K562 (cell line): ENCODE measurements at regions not wholly inside any gene's neighbourhood (a gene's known extent, or its start where the extent isn't known, plus 50 kb on each side); places are given as distances from the start of the nearest gene placed in this dataset.

Experiments
- ATAC-seq: fragments of 200-7000 bp; cut with Tn5 transposase; 3 replicates; pipeline ENCODE4 v1.9.1; 2020; ENCODE audit warnings: moderate library complexity
- BruUV-seq: library from RNA; stranded (reverse); fragments of 400-500 nt; replicated peaks from 2 replicates; lab custom pipeline; 2021; lab: Mats Ljungman, UMichigan
- CTCF ChIA-PET: fragments of 300-600 bp; formaldehyde crosslinking; extraction: SDS; loops from one replicate; lab custom pipeline; 2021; ENCODE audit warnings: low intra/inter-chr PET ratio; lab: Yijun Ruan, JAX
- POLR2A ChIA-PET: fragments of 300-600, 350-650 bp; sonication (Branson Sonifier 250); formaldehyde crosslinking; extraction: SDS; loops from one replicate; lab custom pipeline; 2021; ENCODE audit warnings: antibody characterized with exemption, inconsistent platforms; lab: Yijun Ruan, JAX
- DNase-seq, 4 experiments: peaks; one replicate each; pipeline versions ENCODE4 v3.0.0 to v3.0.0-alpha.2; 2011 to 2018; ENCODE audit warnings: low spot score in 3 of 4, mixed read lengths in 3 of 4; ENCODE audit errors: extremely low read depth in 1 of 4
- FAIRE-seq: peaks from 2 replicates; lab custom pipeline; 2011; peaks lifted over from hg19 to GRCh38; lab: Jason Lieb, UNC
- H2AFZ ChIP-seq: 2 replicates; pipeline ENCODE4 v1.6.0; 2011; ENCODE audit warnings: low read depth, low read length, control low read depth, inconsistent platforms
- H3K27ac ChIP-seq: fragments of 200-600 bp; 3 replicates; pipeline ENCODE4 v1.8.0; 2011; ENCODE audit warnings: low read depth, mild to moderate bottlenecking, control low read depth, inconsistent platforms, low read length, moderate library complexity, mixed read lengths; ENCODE audit errors: extremely low read depth
- H3K27me3 ChIP-seq, 2 experiments: fragments of 300-600 bp in 1 of 2; 2 replicates in 1 of 2; 3 replicates in 1 of 2; pipeline versions ENCODE4 v1.6.0 to v1.8.0; 2011; ENCODE audit warnings: inconsistent platforms in 2 of 2, low read length in 2 of 2, mild to moderate bottlenecking in 1 of 2, mixed read lengths in 1 of 2, moderate library complexity in 1 of 2; ENCODE audit not compliant: control insufficient read depth in 2 of 2, insufficient read depth in 2 of 2
- H3K36me3 ChIP-seq: fragments of 300-600 bp; 3 replicates; pipeline ENCODE4 v1.8.0; 2011; ENCODE audit warnings: mild to moderate bottlenecking, low read length, inconsistent platforms; ENCODE audit not compliant: control insufficient read depth, insufficient read depth
- H3K4me1 ChIP-seq, 2 experiments: fragments of 200-600 bp in 1 of 2; replicated peaks in 1 of 2; 2 replicates in 1 of 2; 3 replicates in 1 of 2; pipeline versions ENCODE4 v1.5.1 to v1.8.0; 2011; ENCODE audit warnings: inconsistent platforms in 2 of 2, low read length in 2 of 2, mild to moderate bottlenecking in 1 of 2, mixed read lengths in 1 of 2, moderate library complexity in 1 of 2; ENCODE audit not compliant: control insufficient read depth in 2 of 2, insufficient read depth in 2 of 2
- H3K4me2 ChIP-seq: 2 replicates; pipeline ENCODE4 v1.6.1; 2011; ENCODE audit warnings: low read length, control low read depth, inconsistent platforms, mixed read lengths; ENCODE audit not compliant: insufficient read depth
- H3K4me3 ChIP-seq: fragments of 200-600 bp; sonication (generic), shearing (Covaris generic); 2 replicates; pipeline ENCODE4 v1.5.1; 2016; ENCODE audit warnings: control low read depth, inconsistent platforms
- H3K79me2 ChIP-seq: fragments of 200-600 bp; 3 replicates; pipeline ENCODE4 v1.8.0; 2011; ENCODE audit warnings: low read length, inconsistent platforms; ENCODE audit not compliant: control insufficient read depth, insufficient read depth
- H3K9ac ChIP-seq, 2 experiments: 2 replicates each; pipeline versions ENCODE4 v1.6.0 to v1.6.1; 2011; ENCODE audit warnings: low read depth in 2 of 2, low read length in 2 of 2, control low read depth in 1 of 2, inconsistent platforms in 1 of 2, mild to moderate bottlenecking in 1 of 2, mixed read lengths in 1 of 2; ENCODE audit not compliant: insufficient read depth in 1 of 2
- H3K9me1 ChIP-seq: one replicate; pipeline ENCODE4 v1.6.0; 2011; ENCODE audit warnings: inconsistent platforms, mild to moderate bottlenecking, low read length, moderate library complexity; ENCODE audit not compliant: control insufficient read depth, insufficient read depth
- H3K9me3 ChIP-seq: replicated peaks from 2 replicates; pipeline ENCODE4 v1.5.1; 2011; ENCODE audit warnings: low read depth, low read length, inconsistent platforms; ENCODE audit not compliant: control insufficient read depth, insufficient read depth
- H4K20me1 ChIP-seq: replicated peaks from 2 replicates; pipeline ENCODE4 v1.6.1; 2011; ENCODE audit warnings: low read length, inconsistent platforms, mixed read lengths; ENCODE audit not compliant: control insufficient read depth, insufficient read depth
- BDP1 ChIP-seq: IDR thresholded peaks from 3 replicates; pipeline ENCODE4 v1.6.1; 2011; ENCODE audit not compliant: insufficient read length, insufficient read depth
- CHCHD3 ChIP-seq: fragments of 250-450 bp; sonication (Bioruptor Pico); IDR thresholded peaks from 2 replicates; pipeline ENCODE4 v2.1.2; 2022; ENCODE audit warnings: mild to moderate bottlenecking
- JUND ChIP-seq, 2 experiments: IDR thresholded peaks; 2 replicates in 1 of 2; 3 replicates in 1 of 2; pipeline ENCODE4 v1.6.1; 2011; ENCODE audit warnings: borderline replicate concordance in 2 of 2, low read depth in 2 of 2, low read length in 2 of 2, improper control_type of control experiment in 1 of 2, missing biosample characterization in 1 of 2, missing genetic modification characterization in 1 of 2, missing genetic modification reagents in 1 of 2
- KAT2B ChIP-seq: IDR thresholded peaks from one replicate; pipeline ENCODE4 v1.6.1; 2012; ENCODE audit warnings: low read depth, mild to moderate bottlenecking, control low read depth, inconsistent platforms, low read length, moderate library complexity
- LEF1 ChIP-seq: fragments of 450-650 bp; IDR thresholded peaks from 2 replicates; pipeline ENCODE4 v1.6.1; 2016; ENCODE audit warnings: mild to moderate bottlenecking
- NCOA4 ChIP-seq: fragments of 450-650 bp; IDR thresholded peaks from 2 replicates; pipeline ENCODE4 v1.6.1; 2018; ENCODE audit warnings: mild to moderate bottlenecking; ENCODE audit not compliant: partially characterized antibody
- PCBP1 ChIP-seq: fragments of 200-400 bp; formaldehyde crosslinking; IDR thresholded peaks from 2 replicates; pipeline ENCODE4 v1.6.1; 2018; ENCODE audit warnings: mild to moderate bottlenecking, low read depth, low read length; ENCODE audit not compliant: poor library complexity, severe bottlenecking
- PHB2 ChIP-seq: fragments of 450-650 bp; IDR thresholded peaks from 2 replicates; pipeline ENCODE4 v1.6.1; 2017; ENCODE audit warnings: low read depth
- SAFB ChIP-seq: fragments of 200-400 bp; formaldehyde crosslinking; IDR thresholded peaks from 2 replicates; pipeline ENCODE4 v1.6.1; 2017; ENCODE audit warnings: low read depth, low read length, borderline replicate concordance
- ZC3H4 ChIP-seq: sonication (generic); formaldehyde crosslinking; IDR thresholded peaks from 2 replicates; pipeline ENCODE4 v1.9.0; 2021; ENCODE audit warnings: missing genetic modification reagents, borderline replicate concordance
- ZKSCAN3 ChIP-seq: fragments of 250-450 bp; sonication (Bioruptor Pico); IDR thresholded peaks from 2 replicates; pipeline ENCODE4 v1.4.0; 2020
- ZNF282 ChIP-seq: sonication (generic); formaldehyde crosslinking; IDR thresholded peaks from 2 replicates; pipeline ENCODE4 v1.8.1; 2023; ENCODE audit warnings: missing genetic modification reagents
- ZNF436 ChIP-seq: fragments of 250-450, 450-650 bp; sonication (Bioruptor Pico); formaldehyde crosslinking; IDR thresholded peaks from 2 replicates; pipeline ENCODE4 v1.7.0; 2020; ENCODE audit warnings: mild to moderate bottlenecking
- WGBS: fragments of 100-300 bp; shearing (Covaris generic); methylation state at CpG from one replicate; pipeline ENCODE4 v1.1.6; 2016; ENCODE audit warnings: low coverage, mixed read lengths; ENCODE audit not compliant: insufficient coverage; ENCODE audit errors: missing lambda C conversion rate; 5-methylcytosine and 5-hydroxymethylcytosine counted together
- in situ Hi-C: fragments of 300-500 bp; cut with MboI; formaldehyde crosslinking; loops from 4 replicates; pipeline ENCODE4 v1.15.0; 2018; ENCODE audit warnings: inconsistent platforms, mixed read lengths
- intact Hi-C: fragments of 100-400 bp; cut with micrococcal nuclease; formaldehyde crosslinking; loops from 2 replicates; pipeline ENCODE4 v1.14.2; 2022
- TF ChIP-seq, protein P1 (sequence below): fragments of 250-450 bp; sonication (Bioruptor Pico); IDR thresholded peaks from 2 replicates; pipeline ENCODE4 v1.5.0; 2021; ENCODE audit warnings: mild to moderate bottlenecking, moderate library complexity
- TF ChIP-seq, protein P2 (sequence below): fragments of 450-650 bp; formaldehyde crosslinking; IDR thresholded peaks from 2 replicates; pipeline ENCODE4 v1.4.0; 2020; ENCODE audit warnings: mild to moderate bottlenecking
- TF ChIP-seq, protein P3 (sequence below): fragments of 200-800 bp; sonication (Bioruptor generic); IDR thresholded peaks from 2 replicates; pipeline ENCODE4 v1.6.1; 2017; ENCODE audit warnings: missing genetic modification characterization, missing compliant biosample characterization

DNA sequence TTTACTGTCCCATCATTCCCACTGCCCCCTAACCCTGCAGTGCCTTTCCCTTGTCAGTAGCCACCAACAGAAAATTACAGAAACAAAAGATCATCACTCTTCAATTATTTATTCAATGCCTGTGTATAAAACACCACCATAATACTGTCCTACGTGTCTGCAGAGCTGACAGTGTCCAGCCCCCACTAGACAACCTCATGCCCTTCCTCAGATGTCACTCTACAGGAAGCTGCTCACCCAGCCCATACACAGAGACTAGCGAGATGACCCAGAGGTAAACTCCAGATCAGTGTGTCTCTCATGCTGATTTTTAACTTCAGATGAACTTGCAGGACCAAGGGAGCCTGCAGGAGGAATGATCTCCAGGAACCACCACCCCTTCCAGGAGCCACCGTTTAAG lies 51.3 kb upstream of the GJA5 start (continued):
- TF ChIP-seq, protein P1, sequence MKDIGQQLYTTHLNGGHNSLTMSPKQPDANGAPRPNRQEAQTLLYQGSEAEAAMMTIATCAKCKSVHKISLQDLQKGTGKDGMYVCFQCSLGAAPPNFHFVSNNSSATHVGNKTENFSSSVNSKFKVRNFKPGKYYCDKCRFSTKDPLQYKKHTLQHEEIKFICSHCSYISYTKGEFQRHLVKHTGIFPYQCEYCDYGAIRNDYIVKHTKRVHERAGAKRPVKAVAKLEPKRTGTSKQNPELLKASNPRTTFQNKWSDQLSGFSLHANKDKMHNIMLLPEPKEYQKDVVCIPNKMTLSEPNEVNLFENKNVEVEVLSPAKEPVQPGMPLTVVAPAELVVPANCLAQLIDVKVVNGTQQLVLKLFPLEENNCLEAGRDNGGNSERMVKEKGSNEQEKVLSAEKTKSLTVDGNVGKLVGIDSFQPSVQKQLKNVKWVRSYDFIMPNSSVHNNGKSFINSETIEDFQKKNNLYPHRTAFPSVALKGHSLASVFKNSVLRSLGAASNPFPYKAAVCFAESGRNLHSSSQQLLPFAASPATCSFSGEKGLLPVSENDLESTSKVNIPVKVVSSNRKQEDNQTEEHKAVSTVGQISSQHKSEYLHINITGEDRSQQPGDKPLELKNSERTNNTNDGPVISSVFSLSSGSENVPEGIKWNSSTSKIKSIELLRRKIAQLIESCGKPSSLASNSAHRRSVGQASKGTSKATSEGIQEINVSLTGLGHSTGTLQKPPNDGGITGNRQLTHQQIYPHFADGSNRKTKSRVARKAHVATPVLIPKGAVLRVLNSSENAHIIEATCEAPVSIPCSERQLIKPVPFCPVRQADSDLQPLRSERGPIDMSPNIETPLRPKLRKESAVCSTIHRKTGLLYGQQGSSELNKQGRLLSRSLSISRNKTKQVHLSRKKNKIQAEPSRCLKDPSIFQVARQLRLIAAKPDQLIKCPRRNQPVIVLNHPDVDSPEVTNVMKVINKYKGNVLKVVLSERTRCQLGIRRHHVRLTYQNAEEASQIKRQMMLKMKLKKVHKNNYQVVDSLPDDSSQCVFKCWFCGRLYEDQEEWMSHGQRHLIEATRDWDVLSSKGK (CRISPR knock-in tag) = no peak
- TF ChIP-seq ZNF436 (CRISPR knock-in tag) = no peak
- no peak for TF ChIP-seq ZNF282 (CRISPR knock-in tag)
- no peak for TF ChIP-seq JUND (IDR thresholded peaks at IDR 0.05; ENCODE audit: borderline replicate concordance, low read depth, low read length)
- no peak for TF ChIP-seq JUND (tag; IDR thresholded peaks at IDR 0.05; ENCODE audit: borderline replicate concordance, low read depth, low read length)

DNA sequence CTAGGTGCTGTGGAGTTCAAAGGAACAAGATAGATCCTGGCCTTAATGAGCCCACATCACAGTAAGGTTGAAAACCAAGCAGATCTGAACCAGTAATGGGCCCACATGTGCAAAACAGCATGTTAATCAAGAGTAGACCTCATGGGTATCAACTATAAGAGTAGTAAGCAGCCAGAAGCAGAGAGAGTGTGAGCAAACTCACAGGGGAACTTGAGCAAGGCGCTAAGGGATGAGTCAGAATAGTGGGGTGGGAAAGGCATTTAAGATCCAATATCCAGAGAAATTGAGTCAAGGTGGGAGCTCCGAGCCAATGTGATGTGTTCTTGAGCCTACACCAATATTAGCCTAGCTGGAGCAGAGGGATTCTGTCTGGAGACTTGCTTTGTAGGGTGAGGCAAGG lies 52.4 kb upstream of the GJA5 start:
- DNase-seq (no peak), FAIRE-seq (no peak), ATAC-seq (no peak)
- no peak overlapping the region for H3K4me3 ChIP-seq
- CTCF ChIA-PET = no interaction called here
- H3K36me3 ChIP-seq = no peaks in the 10 kb centered on the region
- no peaks in the 10 kb centered on the region for H3K79me2 ChIP-seq
- no peak overlapping the region for H3K27ac ChIP-seq
- no peaks in the 10 kb centered on the region for H3K9me1 ChIP-seq
- POLR2A ChIA-PET = no interaction called here
- H4K20me1 ChIP-seq = no peaks in the 10 kb centered on the region; the same call in 1 of the 2 replicates
- H3K4me2 ChIP-seq = no peak overlapping the region
- H3K4me1 ChIP-seq = no peaks in the 10 kb centered on the region
- H3K9me3 ChIP-seq = no peaks in the 10 kb centered on the region
- H3K27me3 ChIP-seq = peaks cover 3 to 12% of the 10 kb centered on the region in 2 experiments; a peak in 3 of 5 replicates
- no TSS peak for BruUV-seq
- no peak overlapping the region for H2AFZ ChIP-seq
- H3K9ac ChIP-seq = no peak overlapping the region
- intact Hi-C loops = no loop called here
- 0% methylated on average over 2 of the region's 2 CpGs for WGBS
- in situ Hi-C loops = no loop called here
- no peak for TF ChIP-seq KAT2B
- no peak for TF ChIP-seq PHB2
- TF ChIP-seq ZC3H4 (CRISPR knock-in tag) = no peak
- no peak for TF ChIP-seq PCBP1
- TF ChIP-seq NCOA4 = no peak
- no peak for TF ChIP-seq BDP1
- TF ChIP-seq ZKSCAN3 = no peak
- TF ChIP-seq, protein P2, sequence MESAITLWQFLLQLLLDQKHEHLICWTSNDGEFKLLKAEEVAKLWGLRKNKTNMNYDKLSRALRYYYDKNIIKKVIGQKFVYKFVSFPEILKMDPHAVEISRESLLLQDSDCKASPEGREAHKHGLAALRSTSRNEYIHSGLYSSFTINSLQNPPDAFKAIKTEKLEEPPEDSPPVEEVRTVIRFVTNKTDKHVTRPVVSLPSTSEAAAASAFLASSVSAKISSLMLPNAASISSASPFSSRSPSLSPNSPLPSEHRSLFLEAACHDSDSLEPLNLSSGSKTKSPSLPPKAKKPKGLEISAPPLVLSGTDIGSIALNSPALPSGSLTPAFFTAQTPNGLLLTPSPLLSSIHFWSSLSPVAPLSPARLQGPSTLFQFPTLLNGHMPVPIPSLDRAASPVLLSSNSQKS (CRISPR knock-in tag) = no peak
- TF ChIP-seq LEF1 = no peak
- no peak for TF ChIP-seq CHCHD3
- no peak for TF ChIP-seq SAFB
- TF ChIP-seq, protein P3, sequence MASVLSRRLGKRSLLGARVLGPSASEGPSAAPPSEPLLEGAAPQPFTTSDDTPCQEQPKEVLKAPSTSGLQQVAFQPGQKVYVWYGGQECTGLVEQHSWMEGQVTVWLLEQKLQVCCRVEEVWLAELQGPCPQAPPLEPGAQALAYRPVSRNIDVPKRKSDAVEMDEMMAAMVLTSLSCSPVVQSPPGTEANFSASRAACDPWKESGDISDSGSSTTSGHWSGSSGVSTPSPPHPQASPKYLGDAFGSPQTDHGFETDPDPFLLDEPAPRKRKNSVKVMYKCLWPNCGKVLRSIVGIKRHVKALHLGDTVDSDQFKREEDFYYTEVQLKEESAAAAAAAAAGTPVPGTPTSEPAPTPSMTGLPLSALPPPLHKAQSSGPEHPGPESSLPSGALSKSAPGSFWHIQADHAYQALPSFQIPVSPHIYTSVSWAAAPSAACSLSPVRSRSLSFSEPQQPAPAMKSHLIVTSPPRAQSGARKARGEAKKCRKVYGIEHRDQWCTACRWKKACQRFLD (CRISPR knock-in tag) = no peak
